Loucy (cell line): ENCODE measurements at regions not wholly inside any gene's neighbourhood (a gene's known extent, or its start where the extent isn't known, plus 50 kb on each side); places are given as distances from the start of the nearest gene placed in this dataset.

Experiments
- H2AFZ ChIP-seq: fragments of 200-600 bp; sonication (generic); 2 replicates; pipeline ENCODE4 v1.6.0; 2016; ENCODE audit warnings: antibody characterized with exemption, mild to moderate bottlenecking, low read length, moderate library complexity
- H3F3A ChIP-seq: fragments of 200-600 bp; 2 replicates; pipeline ENCODE4 v1.6.0; 2016; ENCODE audit warnings: antibody characterized with exemption, low read depth, mild to moderate bottlenecking
- H3K27me3 ChIP-seq: fragments of 200-600 bp; sonication (generic); 2 replicates; pipeline ENCODE4 v1.6.1; 2014; ENCODE audit warnings: low read length, mild to moderate bottlenecking; ENCODE audit not compliant: insufficient read depth, poor library complexity, severe bottlenecking
- H3K36me3 ChIP-seq: fragments of 200-600 bp; sonication (generic); 2 replicates; pipeline ENCODE4 v1.6.1; 2016; ENCODE audit warnings: low read length; ENCODE audit not compliant: insufficient read depth
- H3K4me1 ChIP-seq: fragments of 200-600 bp; sonication (generic); 2 replicates; pipeline ENCODE4 v1.5.1; 2014; ENCODE audit warnings: low read length, mild to moderate bottlenecking; ENCODE audit not compliant: insufficient read depth, poor library complexity, severe bottlenecking
- H3K4me2 ChIP-seq: fragments of 200-600 bp; sonication (generic); 2 replicates; pipeline ENCODE4 v1.6.0; 2014; ENCODE audit warnings: antibody characterized with exemption, low read length, low read depth, mild to moderate bottlenecking; ENCODE audit not compliant: poor library complexity, severe bottlenecking
- H3K4me3 ChIP-seq: fragments of 200-600 bp; sonication (generic); 2 replicates; pipeline ENCODE4 v1.5.1; 2014; ENCODE audit warnings: low read length, mild to moderate bottlenecking, mixed read lengths; ENCODE audit not compliant: poor library complexity, severe bottlenecking
- H3K79me2 ChIP-seq: fragments of 200-600 bp; sonication (generic); 2 replicates; pipeline ENCODE4 v1.6.1; 2014; ENCODE audit warnings: low read length; ENCODE audit not compliant: insufficient read depth
- H3K9ac ChIP-seq: fragments of 200-600 bp; sonication (generic); 2 replicates; pipeline ENCODE4 v1.6.0; 2014; ENCODE audit warnings: mild to moderate bottlenecking, low read depth, low read length, moderate library complexity; ENCODE audit not compliant: poor library complexity, severe bottlenecking
- H3K9me2 ChIP-seq: fragments of 200-600 bp; sonication (generic); replicated peaks from 2 replicates; pipeline ENCODE4 v1.6.1; 2016; ENCODE audit warnings: low read depth, low read length, mixed read lengths
- H3K9me3 ChIP-seq: fragments of 200-600 bp; sonication (generic); 2 replicates; pipeline ENCODE4 v1.6.1; 2014; ENCODE audit warnings: mild to moderate bottlenecking, antibody characterized with exemption, low read length, low read depth; ENCODE audit not compliant: insufficient read depth
- H4K20me1 ChIP-seq: fragments of 200-600 bp; sonication (generic); 2 replicates; pipeline ENCODE4 v1.6.0; 2014; ENCODE audit warnings: antibody characterized with exemption, low read length, mild to moderate bottlenecking; ENCODE audit not compliant: insufficient read depth, poor library complexity, severe bottlenecking
- CTCF ChIP-seq: fragments of 200-600 bp; sonication (generic); conservative IDR thresholded peaks from 2 replicates; pipeline ENCODE4 v1.5.1; 2014; ENCODE audit warnings: mild to moderate bottlenecking, antibody characterized with exemption, low read length
- EZH2phosphoT487 ChIP-seq: fragments of 200-600 bp; IDR thresholded peaks from 2 replicates; pipeline ENCODE4 v1.6.1; 2018; ENCODE audit warnings: antibody characterized with exemption, mild to moderate bottlenecking, moderate library complexity, borderline replicate concordance

DNA sequence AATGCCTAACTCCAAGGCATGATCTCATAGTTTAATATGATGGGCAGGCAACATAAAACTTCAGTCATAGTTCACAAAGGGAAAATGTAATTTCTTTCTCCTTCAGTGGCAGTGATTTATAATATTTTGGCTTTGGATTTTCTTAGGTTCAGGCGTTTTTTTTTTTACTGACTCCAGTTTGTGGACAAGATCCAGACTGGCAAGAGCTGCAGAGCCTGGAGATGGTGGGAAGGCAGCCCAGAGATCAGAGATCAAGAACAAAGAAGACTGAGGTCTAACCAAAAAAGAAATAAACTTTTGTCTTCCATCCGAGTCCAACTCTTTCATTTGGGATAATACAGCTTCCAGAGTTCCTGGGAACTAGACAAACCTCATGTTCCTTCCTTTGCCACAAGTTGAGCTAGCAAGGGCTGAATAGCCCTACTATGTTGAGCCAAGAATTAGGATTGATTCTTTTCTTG, 215.3 kb upstream of the SETBP1 start:
- Histone ChIP-seq H4K20me1 (no peaks in the 10 kb centered on the region), H3K9me2 (no peaks in the 10 kb centered on the region), H3K79me2 (no peaks in the 10 kb centered on the region), H3K4me2 (no peak overlapping the region), H3K4me3 (no peak overlapping the region), H3K9me3 (no peaks in the 10 kb centered on the region), H2AFZ (no peak overlapping the region), H3K36me3 (no peaks in the 10 kb centered on the region), H3K27me3 (no peaks in the 10 kb centered on the region), H3K4me1 (peaks cover 29% of the 10 kb centered on the region), H3F3A (0 out of 2 replicates have a peak, but pooled peaks cover 4% of the 10 kb centered on the region), H3K9ac (no peak overlapping the region)
- no peak for TF ChIP-seq EZH2phosphoT487

GRCh38 chr18:44466997-44467396, 213.7 kb upstream of the SETBP1 start:
- Histone ChIP-seq H3K4me3 (no peak overlapping the region), H3K36me3 (no peaks in the 10 kb centered on the region), H3K4me2 (no peak overlapping the region), H3K9me2 (no peaks in the 10 kb centered on the region), H2AFZ (no peak overlapping the region), H3K79me2 (no peaks in the 10 kb centered on the region), H4K20me1 (no peaks in the 10 kb centered on the region), H3K9ac (no peak overlapping the region), H3F3A (no peaks in the 10 kb centered on the region), H3K27me3 (no peaks in the 10 kb centered on the region), H3K9me3 (no peaks in the 10 kb centered on the region), H3K4me1 (peaks cover 17% of the 10 kb centered on the region)
- TF ChIP-seq EZH2phosphoT487 (no peak), CTCF (no peak)

GRCh38 chr18:44467718-44468117, 213.0 kb upstream of the SETBP1 start:
- Histone ChIP-seq H3K27me3 (no peaks in the 10 kb centered on the region), H3K79me2 (no peaks in the 10 kb centered on the region), H2AFZ (no peak overlapping the region), H3K9ac (no peak overlapping the region), H3K4me3 (no peak overlapping the region), H3K9me3 (no peaks in the 10 kb centered on the region), H3K36me3 (no peaks in the 10 kb centered on the region), H4K20me1 (no peaks in the 10 kb centered on the region), H3K9me2 (no peaks in the 10 kb centered on the region), H3K4me2 (no peak overlapping the region), H3F3A (no peaks in the 10 kb centered on the region), H3K4me1 (peaks cover 15% of the 10 kb centered on the region)
- TF ChIP-seq EZH2phosphoT487, result no peak
- TF ChIP-seq CTCF, result no peak

- H3K36me3 ChIP-seq, result no peaks in the 10 kb centered on the region
- no peak overlapping the region for H3K4me3 ChIP-seq
- no peaks in the 10 kb centered on the region for H3F3A ChIP-seq
- no peak overlapping the region for H2AFZ ChIP-seq
- H3K9me2 ChIP-seq, result no peaks in the 10 kb centered on the region
- no peak for TF ChIP-seq EZH2phosphoT487
- no peaks in the 10 kb centered on the region for H3K27me3 ChIP-seq
- H3K79me2 ChIP-seq, result no peaks in the 10 kb centered on the region
- H3K4me2 ChIP-seq, result no peak overlapping the region
- no peak overlapping the region for H3K9ac ChIP-seq
- H3K4me1 ChIP-seq, result peaks cover 6% of the 10 kb centered on the region
- peaks cover 4% of the 10 kb centered on the region; the same call in 1 of the 2 replicates for H3K9me3 ChIP-seq
- H4K20me1 ChIP-seq, result no peaks in the 10 kb centered on the region
Observed at GRCh38 chr18:44473394-44474066, 207.2 kb upstream of the SETBP1 start.
